ENCODE measurements at regions not wholly inside any gene's neighbourhood (a gene's known extent, or its start where the extent isn't known, plus 50 kb on each side); places are given as distances from the start of the nearest gene placed in this dataset.

GRCh38 chr10:78148216-78148960, 114.7 kb downstream of the RPS24 start:
- no peak for TF ChIP-seq CTCF (conservative IDR thresholded peaks at IDR 0.05)
- no peak for TF ChIP-seq EZH2 (IDR thresholded peaks at IDR 0.05; ENCODE audit: low read depth)

All from PC-9 (cell line).